ENCODE measurements at regions not wholly inside any gene's neighbourhood (a gene's known extent, or its start where the extent isn't known, plus 50 kb on each side); places are given as distances from the start of the nearest gene placed in this dataset.

DNA sequence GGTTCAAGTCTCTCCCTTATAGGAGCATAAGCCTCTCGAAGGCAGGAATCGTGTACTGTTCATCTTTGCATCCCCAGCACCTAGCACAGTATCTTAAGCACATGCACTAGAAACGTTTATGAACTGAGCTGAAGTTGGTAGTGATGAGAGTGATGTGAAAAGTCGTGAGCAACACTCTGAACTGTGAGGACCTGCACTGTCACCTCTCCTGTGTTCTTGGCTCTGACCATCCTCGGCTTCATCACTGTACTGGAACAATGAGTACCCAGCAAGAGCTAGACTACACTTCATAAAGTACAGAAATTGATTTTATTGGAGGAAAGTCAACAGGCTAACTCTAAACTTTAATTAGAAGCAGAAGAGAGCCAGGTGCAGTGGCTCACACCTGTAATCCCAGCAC is 473.6 kb downstream of the BCAT1 start:
- TF ChIP-seq POLR2AphosphoS5 (IDR thresholded peaks at IDR 0.05; ENCODE audit: insufficient read depth, low read depth, low read length) (no peak), EZH2 (IDR thresholded peaks at IDR 0.05; ENCODE audit: borderline replicate concordance, low read depth, low read length, severe bottlenecking) (no peak), POLR2A (IDR thresholded peaks at IDR 0.05; ENCODE audit: low read depth, low read length) (no peak)
- TF ChIP-seq, protein P1, sequence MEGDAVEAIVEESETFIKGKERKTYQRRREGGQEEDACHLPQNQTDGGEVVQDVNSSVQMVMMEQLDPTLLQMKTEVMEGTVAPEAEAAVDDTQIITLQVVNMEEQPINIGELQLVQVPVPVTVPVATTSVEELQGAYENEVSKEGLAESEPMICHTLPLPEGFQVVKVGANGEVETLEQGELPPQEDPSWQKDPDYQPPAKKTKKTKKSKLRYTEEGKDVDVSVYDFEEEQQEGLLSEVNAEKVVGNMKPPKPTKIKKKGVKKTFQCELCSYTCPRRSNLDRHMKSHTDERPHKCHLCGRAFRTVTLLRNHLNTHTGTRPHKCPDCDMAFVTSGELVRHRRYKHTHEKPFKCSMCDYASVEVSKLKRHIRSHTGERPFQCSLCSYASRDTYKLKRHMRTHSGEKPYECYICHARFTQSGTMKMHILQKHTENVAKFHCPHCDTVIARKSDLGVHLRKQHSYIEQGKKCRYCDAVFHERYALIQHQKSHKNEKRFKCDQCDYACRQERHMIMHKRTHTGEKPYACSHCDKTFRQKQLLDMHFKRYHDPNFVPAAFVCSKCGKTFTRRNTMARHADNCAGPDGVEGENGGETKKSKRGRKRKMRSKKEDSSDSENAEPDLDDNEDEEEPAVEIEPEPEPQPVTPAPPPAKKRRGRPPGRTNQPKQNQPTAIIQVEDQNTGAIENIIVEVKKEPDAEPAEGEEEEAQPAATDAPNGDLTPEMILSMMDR (IDR thresholded peaks at IDR 0.05; ENCODE audit: extremely low read depth in 1 of 2, insufficient read depth in 1 of 2, low read depth in 1 of 2, low read length in 2 of 2): no peak
